ENCODE measurements at regions not wholly inside any gene's neighbourhood (a gene's known extent, or its start where the extent isn't known, plus 50 kb on each side); places are given as distances from the start of the nearest gene placed in this dataset.
"Not testable (repeated sequence)": the region's sequence is repeated elsewhere in the genome, so short reads cannot be mapped to it uniquely, and the experiment has no call there.

DNA sequence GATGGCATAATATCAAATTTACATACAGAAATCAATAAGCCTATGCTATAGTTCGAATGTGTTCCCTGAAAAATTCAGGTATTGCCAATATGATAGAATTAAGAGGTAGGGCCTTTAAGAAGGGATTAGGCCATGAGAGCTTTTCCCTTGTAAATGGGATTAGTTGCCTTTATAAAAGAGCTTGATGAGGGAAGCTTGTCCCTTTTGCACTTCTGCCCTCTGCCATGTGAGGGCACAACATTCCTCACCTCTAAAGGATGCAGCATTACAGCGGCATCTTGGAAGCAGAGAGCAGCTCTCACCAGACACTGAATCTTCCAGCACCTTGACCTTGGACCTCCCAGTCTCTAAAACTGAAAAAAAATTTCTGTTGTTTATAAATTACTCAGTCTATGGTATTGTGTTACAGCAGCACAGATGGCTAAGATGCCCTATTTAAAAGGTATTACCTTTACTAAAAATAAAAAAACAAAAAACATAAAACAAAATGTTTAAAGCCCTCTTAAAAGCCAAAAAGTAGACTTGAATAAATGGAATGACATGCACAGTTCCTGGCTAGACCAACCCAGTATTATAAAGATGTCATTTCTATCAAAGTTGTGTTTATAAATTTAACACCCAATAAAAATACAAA is 909.6 kb downstream of the REEP3 start:
- TF ChIP-seq, protein P1, sequence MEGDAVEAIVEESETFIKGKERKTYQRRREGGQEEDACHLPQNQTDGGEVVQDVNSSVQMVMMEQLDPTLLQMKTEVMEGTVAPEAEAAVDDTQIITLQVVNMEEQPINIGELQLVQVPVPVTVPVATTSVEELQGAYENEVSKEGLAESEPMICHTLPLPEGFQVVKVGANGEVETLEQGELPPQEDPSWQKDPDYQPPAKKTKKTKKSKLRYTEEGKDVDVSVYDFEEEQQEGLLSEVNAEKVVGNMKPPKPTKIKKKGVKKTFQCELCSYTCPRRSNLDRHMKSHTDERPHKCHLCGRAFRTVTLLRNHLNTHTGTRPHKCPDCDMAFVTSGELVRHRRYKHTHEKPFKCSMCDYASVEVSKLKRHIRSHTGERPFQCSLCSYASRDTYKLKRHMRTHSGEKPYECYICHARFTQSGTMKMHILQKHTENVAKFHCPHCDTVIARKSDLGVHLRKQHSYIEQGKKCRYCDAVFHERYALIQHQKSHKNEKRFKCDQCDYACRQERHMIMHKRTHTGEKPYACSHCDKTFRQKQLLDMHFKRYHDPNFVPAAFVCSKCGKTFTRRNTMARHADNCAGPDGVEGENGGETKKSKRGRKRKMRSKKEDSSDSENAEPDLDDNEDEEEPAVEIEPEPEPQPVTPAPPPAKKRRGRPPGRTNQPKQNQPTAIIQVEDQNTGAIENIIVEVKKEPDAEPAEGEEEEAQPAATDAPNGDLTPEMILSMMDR (IDR thresholded peaks at IDR 0.05), result no peak
- Histone ChIP-seq H3K27me3 (no peaks in the 10 kb centered on the region), H3K36me3 (no peaks in the 10 kb centered on the region), H3K9me3 (no peaks in the 10 kb centered on the region), H3K4me3 (ENCODE audit: low read depth in 1 of 2, low read length in 1 of 2) (no peak overlapping the region), H3K27ac (no peak overlapping the region), H3K4me1 (ENCODE audit: control insufficient read depth in 1 of 2, insufficient read depth in 1 of 2, low read depth in 1 of 2, low read length in 1 of 2) (no peaks in the 10 kb centered on the region)

DNA sequence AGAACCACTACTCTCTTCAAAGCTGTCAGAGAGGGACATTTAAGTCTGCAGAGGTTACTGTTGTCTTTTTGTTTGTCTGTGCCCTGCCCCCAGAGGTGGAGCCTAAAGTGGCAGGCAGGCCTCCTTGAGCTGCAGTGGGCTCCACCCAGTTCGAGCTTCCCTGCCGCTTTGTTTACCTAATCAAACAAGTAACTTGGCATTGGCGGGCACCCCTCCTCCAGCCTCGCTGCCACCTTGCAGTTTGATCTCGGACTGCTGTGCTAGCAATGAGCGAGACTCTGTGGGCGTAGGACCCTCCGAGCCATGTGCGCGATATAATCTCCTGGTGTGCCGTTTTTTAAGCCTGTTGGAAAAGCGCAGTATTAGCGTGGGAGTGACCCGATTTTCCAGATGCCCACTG is 920.7 kb downstream of the REEP3 start:
- H3K4me1 ChIP-seq (ENCODE audit: control insufficient read depth in 1 of 2, insufficient read depth in 1 of 2, low read depth in 1 of 2, low read length in 1 of 2); H3K4me3 ChIP-seq (ENCODE audit: low read depth in 1 of 2, low read length in 1 of 2); H3K27ac ChIP-seq; H3K27me3 ChIP-seq; H3K36me3 ChIP-seq; H3K9me3 ChIP-seq: not testable (repeated sequence)

DNA sequence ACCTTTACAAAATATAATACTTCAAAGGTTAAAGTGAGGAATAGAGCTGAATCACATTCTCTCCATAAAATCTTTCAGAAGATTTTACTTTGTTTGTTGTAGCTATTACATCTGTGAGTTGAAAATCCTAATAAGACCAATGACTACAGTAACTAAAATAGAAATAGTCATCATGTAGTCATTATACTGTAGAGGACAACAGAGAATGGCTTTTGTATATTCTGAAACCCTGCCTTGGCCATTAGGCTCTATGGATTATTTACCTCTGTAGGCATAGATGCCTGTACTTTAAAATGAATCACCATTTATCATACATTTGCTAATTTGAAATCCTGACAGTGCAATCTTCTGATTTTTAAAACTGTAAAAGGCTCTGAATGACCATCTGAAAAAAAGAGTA is 923.0 kb downstream of the REEP3 start:
- no peak overlapping the region for H3K4me3 ChIP-seq (ENCODE audit: low read depth in 1 of 2, low read length in 1 of 2)
- no peak overlapping the region for H3K27ac ChIP-seq
- H3K27me3 ChIP-seq, result no peaks in the 10 kb centered on the region
- no peaks in the 10 kb centered on the region for H3K9me3 ChIP-seq
- TF ChIP-seq, protein P1 (IDR thresholded peaks at IDR 0.05), result no peak
- H3K4me1 ChIP-seq (ENCODE audit: control insufficient read depth in 1 of 2, insufficient read depth in 1 of 2, low read depth in 1 of 2, low read length in 1 of 2), result no peaks in the 10 kb centered on the region
- H3K36me3 ChIP-seq, result no peaks in the 10 kb centered on the region

DNA sequence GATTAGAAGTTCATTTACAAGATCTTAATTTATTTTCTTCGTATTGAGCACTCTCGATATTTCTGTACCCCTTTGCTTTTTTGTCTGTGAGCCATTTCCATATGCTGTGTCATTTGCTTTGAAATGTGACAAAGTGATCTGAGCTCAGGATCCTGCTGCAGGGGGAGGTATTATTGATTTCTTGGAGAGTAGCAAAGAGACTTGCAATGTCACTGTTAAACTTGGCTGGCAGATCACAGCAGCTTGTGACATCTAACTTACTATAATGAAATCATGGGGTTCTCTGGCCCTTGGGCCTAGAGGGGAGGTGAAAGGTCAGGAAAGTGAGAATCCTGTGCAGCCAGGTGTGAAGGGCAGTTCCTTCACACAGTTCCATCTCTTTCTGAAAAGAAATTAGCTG is 923.4 kb downstream of the REEP3 start:
- TF ChIP-seq, protein P1 (IDR thresholded peaks at IDR 0.05), result no peak
- H3K4me3 ChIP-seq (ENCODE audit: low read depth in 1 of 2, low read length in 1 of 2), result no peak overlapping the region
- no peaks in the 10 kb centered on the region for H3K27me3 ChIP-seq
- H3K9me3 ChIP-seq, result no peaks in the 10 kb centered on the region
- H3K4me1 ChIP-seq (ENCODE audit: control insufficient read depth in 1 of 2, insufficient read depth in 1 of 2, low read depth in 1 of 2, low read length in 1 of 2), result no peaks in the 10 kb centered on the region
- H3K27ac ChIP-seq, result no peak overlapping the region
- no peaks in the 10 kb centered on the region for H3K36me3 ChIP-seq

DNA sequence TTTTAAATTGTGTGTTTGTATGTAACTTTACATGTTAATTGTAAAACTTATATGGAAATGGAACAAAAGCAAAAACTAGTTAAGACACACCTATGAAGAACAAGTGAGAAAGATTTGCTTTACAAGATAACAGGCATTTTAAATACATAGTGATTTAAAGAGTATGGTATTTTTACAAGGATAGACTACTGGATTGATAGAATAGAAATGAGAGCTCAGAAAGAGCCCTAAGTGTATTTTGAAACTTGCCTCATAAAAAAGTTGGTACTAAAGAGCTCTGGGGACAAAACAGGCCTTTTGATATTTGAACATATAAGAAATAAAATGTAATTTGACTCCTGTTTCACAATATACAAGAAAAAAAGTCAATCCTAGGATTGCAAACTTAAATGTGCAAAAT is 928.4 kb downstream of the REEP3 start:
- TF ChIP-seq, protein P1 (IDR thresholded peaks at IDR 0.05), result no peak
- no peaks in the 10 kb centered on the region for H3K27me3 ChIP-seq
- no peaks in the 10 kb centered on the region for H3K9me3 ChIP-seq
- H3K4me3 ChIP-seq (ENCODE audit: low read depth in 1 of 2, low read length in 1 of 2), result no peak overlapping the region
- H3K36me3 ChIP-seq, result no peaks in the 10 kb centered on the region
- H3K27ac ChIP-seq, result no peak overlapping the region
- no peaks in the 10 kb centered on the region for H3K4me1 ChIP-seq (ENCODE audit: control insufficient read depth in 1 of 2, insufficient read depth in 1 of 2, low read depth in 1 of 2, low read length in 1 of 2)

DNA sequence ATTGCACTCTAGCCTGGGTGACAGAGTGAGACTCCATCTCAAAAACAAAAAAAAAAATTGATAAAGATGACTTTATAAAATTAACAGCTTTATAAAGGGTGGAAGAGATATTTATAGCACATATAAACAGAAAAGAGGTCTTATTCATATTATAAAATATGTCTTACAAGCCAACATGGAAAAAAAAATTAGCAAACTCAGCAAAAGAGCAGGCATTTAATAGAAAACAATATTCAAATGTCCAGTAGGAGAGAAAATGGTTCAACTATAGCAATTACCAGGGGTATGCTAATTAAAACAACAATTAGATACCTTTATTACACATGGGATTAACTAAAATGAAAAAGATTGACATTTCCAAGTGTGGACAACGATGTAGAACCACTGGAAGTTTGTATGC is 929.1 kb downstream of the REEP3 start:
- H3K9me3 ChIP-seq, result no peaks in the 10 kb centered on the region
- H3K4me1 ChIP-seq (ENCODE audit: control insufficient read depth in 1 of 2, insufficient read depth in 1 of 2, low read depth in 1 of 2, low read length in 1 of 2), result no peaks in the 10 kb centered on the region
- H3K27ac ChIP-seq, result no peak overlapping the region
- H3K4me3 ChIP-seq (ENCODE audit: low read depth in 1 of 2, low read length in 1 of 2), result no peak overlapping the region
- H3K27me3 ChIP-seq, result no peaks in the 10 kb centered on the region
- TF ChIP-seq, protein P1 (IDR thresholded peaks at IDR 0.05), result no peak
- no peaks in the 10 kb centered on the region for H3K36me3 ChIP-seq
